Upper lobe of right lung (tissue), 1 donor: ENCODE measurements at regions not wholly inside any gene's neighbourhood (a gene's known extent, or its start where the extent isn't known, plus 50 kb on each side); places are given as distances from the start of the nearest gene placed in this dataset.

Source experiments
- ATAC-seq: fragments of 200-7000 bp; cut with Tn5 transposase; one replicate; pipeline ENCODE4 v1.9.1; 2020; ENCODE audit warnings: mild to moderate bottlenecking, moderate library complexity
- DNase-seq: peaks from one replicate; pipeline ENCODE4 v3.0.0-alpha.2; 2020
- H3K27ac ChIP-seq: fragments of 200-600 bp; one replicate; pipeline ENCODE4 v1.8.0; 2022
- H3K27me3 ChIP-seq: fragments of 200-600 bp; one replicate; pipeline ENCODE4 v1.8.0; 2022; ENCODE audit warnings: mild to moderate bottlenecking
- H3K36me3 ChIP-seq: fragments of 200-600 bp; one replicate; pipeline ENCODE4 v1.8.0; 2022
- H3K4me1 ChIP-seq: fragments of 200-600 bp; one replicate; pipeline ENCODE4 v1.8.0; 2022
- H3K4me3 ChIP-seq: fragments of 200-600 bp; one replicate; pipeline ENCODE4 v1.8.0; 2022; ENCODE audit warnings: mild to moderate bottlenecking
- H3K9me3 ChIP-seq: fragments of 200-600 bp; one replicate; pipeline ENCODE4 v1.8.0; 2022
- CTCF ChIP-seq: fragments of 200-600 bp; IDR thresholded peaks from one replicate; pipeline ENCODE4 v1.8.0; 2022; ENCODE audit warnings: antibody characterized with exemption
- intact Hi-C: fragments of 100-400 bp; cut with DNase I; formaldehyde crosslinking; loops from one replicate; pipeline ENCODE4 v1.11.0; 2022
- donor health status: DM: no; HTN: yes; CAD: no; lungs with severe emphysema.

GRCh38 chr1:209311770-209312169, 271.7 kb upstream of the CAMK1G start:
- Histone ChIP-seq H3K9me3 (no peaks in the 10 kb centered on the region), H3K27me3 (no peaks in the 10 kb centered on the region), H3K36me3 (no peaks in the 10 kb centered on the region), H3K27ac (no peak overlapping the region), H3K4me3 (no peak overlapping the region), H3K4me1 (no peaks in the 10 kb centered on the region)
- no peak for TF ChIP-seq CTCF
- no peak for ATAC-seq
- intact Hi-C loops: no loop called here
- no peak for DNase-seq

GRCh38 chr1:209316929-209317328, 266.6 kb upstream of the CAMK1G start:
- intact Hi-C loops: no loop called here
- ATAC-seq (no peak), DNase-seq (no peak)
- Histone ChIP-seq H3K27ac (no peak overlapping the region), H3K36me3 (no peaks in the 10 kb centered on the region), H3K27me3 (no peaks in the 10 kb centered on the region), H3K4me3 (no peak overlapping the region), H3K4me1 (no peaks in the 10 kb centered on the region), H3K9me3 (no peaks in the 10 kb centered on the region)
- TF ChIP-seq CTCF: no peak

GRCh38 chr1:209318181-209319056, 265.1 kb upstream of the CAMK1G start:
- ATAC-seq (no peak), DNase-seq (no peak)
- TF ChIP-seq CTCF: no peak
- Histone ChIP-seq H3K27me3 (no peaks in the 10 kb centered on the region), H3K4me3 (no peak overlapping the region), H3K9me3 (no peaks in the 10 kb centered on the region), H3K36me3 (no peaks in the 10 kb centered on the region), H3K27ac (no peak overlapping the region), H3K4me1 (no peaks in the 10 kb centered on the region)
- intact Hi-C loops: no loop called here

- Histone ChIP-seq H3K4me3 (no peak overlapping the region), H3K9me3 (no peaks in the 10 kb centered on the region), H3K4me1 (no peaks in the 10 kb centered on the region), H3K27ac (no peak overlapping the region), H3K36me3 (no peaks in the 10 kb centered on the region), H3K27me3 (no peaks in the 10 kb centered on the region)
- intact Hi-C loops: no loop called here
- no peak for ATAC-seq
- no peak for DNase-seq
- TF ChIP-seq CTCF: no peak
Measured at GRCh38 chr1:209319057-209319432, 264.5 kb upstream of the CAMK1G start.

GRCh38 chr1:209319549-209319948, 264.0 kb upstream of the CAMK1G start:
- DNase-seq (no peak), ATAC-seq (no peak)
- intact Hi-C loops: no loop called here
- no peaks in the 10 kb centered on the region for H3K27me3 ChIP-seq
- no peak overlapping the region for H3K27ac ChIP-seq
- no peaks in the 10 kb centered on the region for H3K9me3 ChIP-seq
- no peak overlapping the region for H3K4me3 ChIP-seq
- no peaks in the 10 kb centered on the region for H3K4me1 ChIP-seq
- TF ChIP-seq CTCF: no peak
- no peaks in the 10 kb centered on the region for H3K36me3 ChIP-seq
